ENCODE measurements at regions not wholly inside any gene's neighbourhood (a gene's known extent, or its start where the extent isn't known, plus 50 kb on each side); places are given as distances from the start of the nearest gene placed in this dataset.
"Not testable (repeated sequence)": the region's sequence is repeated elsewhere in the genome, so short reads cannot be mapped to it uniquely, and the experiment has no call there.

GRCh38 chr6:100228437-100228833, 234.4 kb upstream of the MCHR2 start:
- H3K79me1 ChIP-seq (replicated peaks; ENCODE audit: low read length, poor library complexity, severe bottlenecking): no peaks in the 10 kb centered on the region
- H3K4ac ChIP-seq (ENCODE audit: low read depth in 1 of 2, low read length in 2 of 2): no peak overlapping the region
- no peak overlapping the region for H2BK12ac ChIP-seq (ENCODE audit: low read length in 2 of 2)
- no peaks in the 10 kb centered on the region for H3K36me3 ChIP-seq (ENCODE audit: control insufficient read depth in 1 of 2, insufficient read depth in 2 of 2, low read depth in 1 of 2, low read length in 2 of 2)
- peak; percentile 25 for DNase-seq
- H2AFZ ChIP-seq (ENCODE audit: low read depth, low read length): no peak overlapping the region
- H3K18ac ChIP-seq (ENCODE audit: low read depth in 1 of 2, low read length in 2 of 2): no peak overlapping the region
- H3K4me3 ChIP-seq (ENCODE audit: insufficient read depth in 1 of 2, low read depth in 1 of 2, low read length in 2 of 2): peak overlapping the region in 1 of 2 experiments; percentile 49
- no peak overlapping the region for H3K14ac ChIP-seq (ENCODE audit: low read length in 2 of 2)
- WGBS: 47% methylated on average over 6 of the region's 8 CpGs
- H2BK5ac ChIP-seq (ENCODE audit: low read depth, low read length, poor library complexity, severe bottlenecking): no peak overlapping the region
- H3K27me3 ChIP-seq (ENCODE audit: control insufficient read depth in 1 of 2, insufficient read depth in 1 of 2, low read length in 2 of 2): no peaks in the 10 kb centered on the region
- H3K4me1 ChIP-seq (ENCODE audit: control insufficient read depth, insufficient read depth, low read depth, low read length): no peaks in the 10 kb centered on the region
- no peak overlapping the region for H4K91ac ChIP-seq (ENCODE audit: low read length)
- H2BK120ac ChIP-seq (ENCODE audit: low read depth, low read length): no peak overlapping the region
- H3K23ac ChIP-seq (ENCODE audit: low read length in 2 of 2): no peak overlapping the region
- no peaks in the 10 kb centered on the region for H3K9me3 ChIP-seq (ENCODE audit: control insufficient read depth, low read length)
- H2BK15ac ChIP-seq (ENCODE audit: low read depth, poor library complexity, severe bottlenecking): no peak overlapping the region
- H3K27ac ChIP-seq (ENCODE audit: low read length, poor library complexity, severe bottlenecking): peak overlapping the region; percentile 58
- peak overlapping the region; percentile 93 for H3K4me2 ChIP-seq (ENCODE audit: low read length, poor library complexity, severe bottlenecking)
- no peak overlapping the region for H2AK5ac ChIP-seq (ENCODE audit: low read length, severe bottlenecking)
- no peak overlapping the region for H4K8ac ChIP-seq (ENCODE audit: low read length)
- peak overlapping the region; percentile 87 for H3K9ac ChIP-seq (ENCODE audit: low read length)

GRCh38 chr6:100226811-100227210, 232.8 kb upstream of the MCHR2 start:
- no peaks in the 10 kb centered on the region for H3K79me1 ChIP-seq (replicated peaks; ENCODE audit: low read length, poor library complexity, severe bottlenecking)
- WGBS: 88% methylated on average over 1 of the region's 3 CpGs
- no peak overlapping the region for H2BK5ac ChIP-seq (ENCODE audit: low read depth, low read length, poor library complexity, severe bottlenecking)

GRCh38 chr6:100223952-100224351, 229.9 kb upstream of the MCHR2 start:
- not testable (repeated sequence) for H3K4me3 ChIP-seq (ENCODE audit: insufficient read depth in 1 of 2, low read depth in 1 of 2, low read length in 2 of 2); H3K4ac ChIP-seq (ENCODE audit: low read depth in 1 of 2, low read length in 2 of 2); H3K4me1 ChIP-seq (ENCODE audit: control insufficient read depth, insufficient read depth, low read depth, low read length); H3K27ac ChIP-seq (ENCODE audit: low read length, poor library complexity, severe bottlenecking); H2AK5ac ChIP-seq (ENCODE audit: low read length, severe bottlenecking); H2AFZ ChIP-seq (ENCODE audit: low read depth, low read length); H4K91ac ChIP-seq (ENCODE audit: low read length); H2BK5ac ChIP-seq (ENCODE audit: low read depth, low read length, poor library complexity, severe bottlenecking); H3K14ac ChIP-seq (ENCODE audit: low read length in 2 of 2); H3K9me3 ChIP-seq (ENCODE audit: control insufficient read depth, low read length); DNase-seq; H3K27me3 ChIP-seq (ENCODE audit: control insufficient read depth in 1 of 2, insufficient read depth in 1 of 2, low read length in 2 of 2); H3K79me1 ChIP-seq (replicated peaks; ENCODE audit: low read length, poor library complexity, severe bottlenecking); H2BK120ac ChIP-seq (ENCODE audit: low read depth, low read length); H3K18ac ChIP-seq (ENCODE audit: low read depth in 1 of 2, low read length in 2 of 2); H3K9ac ChIP-seq (ENCODE audit: low read length); H2BK12ac ChIP-seq (ENCODE audit: low read length in 2 of 2); H4K8ac ChIP-seq (ENCODE audit: low read length); H2BK15ac ChIP-seq (ENCODE audit: low read depth, poor library complexity, severe bottlenecking); H3K4me2 ChIP-seq (ENCODE audit: low read length, poor library complexity, severe bottlenecking); H3K23ac ChIP-seq (ENCODE audit: low read length in 2 of 2); H3K36me3 ChIP-seq (ENCODE audit: control insufficient read depth in 1 of 2, insufficient read depth in 2 of 2, low read depth in 1 of 2, low read length in 2 of 2)
- no CpG with 5 or more reads among the region's 1 CpG for WGBS

More at GRCh38 chr6:100226811-100227210, 232.8 kb upstream of the MCHR2 start:
- no peaks in the 10 kb centered on the region for H3K9me3 ChIP-seq (ENCODE audit: control insufficient read depth, low read length)
- DNase-seq: no peak
- no peaks in the 10 kb centered on the region for H3K36me3 ChIP-seq (ENCODE audit: control insufficient read depth in 1 of 2, insufficient read depth in 2 of 2, low read depth in 1 of 2, low read length in 2 of 2)
- H3K27ac ChIP-seq (ENCODE audit: low read length, poor library complexity, severe bottlenecking): no peak overlapping the region
- H3K18ac ChIP-seq (ENCODE audit: low read depth in 1 of 2, low read length in 2 of 2): no peak overlapping the region
- H3K4me2 ChIP-seq (ENCODE audit: low read length, poor library complexity, severe bottlenecking): no peak overlapping the region
- H4K8ac ChIP-seq (ENCODE audit: low read length): no peak overlapping the region
- no peak overlapping the region for H3K4ac ChIP-seq (ENCODE audit: low read depth in 1 of 2, low read length in 2 of 2)
- no peaks in the 10 kb centered on the region for H3K27me3 ChIP-seq (ENCODE audit: control insufficient read depth in 1 of 2, insufficient read depth in 1 of 2, low read length in 2 of 2)
- no peak overlapping the region for H2AFZ ChIP-seq (ENCODE audit: low read depth, low read length)
- no peak overlapping the region for H4K91ac ChIP-seq (ENCODE audit: low read length)
- no peak overlapping the region for H2BK120ac ChIP-seq (ENCODE audit: low read depth, low read length)
- no peak overlapping the region for H3K9ac ChIP-seq (ENCODE audit: low read length)
- H3K4me3 ChIP-seq (ENCODE audit: insufficient read depth in 1 of 2, low read depth in 1 of 2, low read length in 2 of 2): no peak overlapping the region
- no peaks in the 10 kb centered on the region for H3K4me1 ChIP-seq (ENCODE audit: control insufficient read depth, insufficient read depth, low read depth, low read length)
- H2AK5ac ChIP-seq (ENCODE audit: low read length, severe bottlenecking): no peak overlapping the region
- no peak overlapping the region for H2BK15ac ChIP-seq (ENCODE audit: low read depth, poor library complexity, severe bottlenecking)
- H3K23ac ChIP-seq (ENCODE audit: low read length in 2 of 2): no peak overlapping the region
- no peak overlapping the region for H2BK12ac ChIP-seq (ENCODE audit: low read length in 2 of 2)
- no peak overlapping the region for H3K14ac ChIP-seq (ENCODE audit: low read length in 2 of 2)

GRCh38 chr6:100220543-100220942, 226.5 kb upstream of the MCHR2 start:
- no peak for DNase-seq
- Histone ChIP-seq H3K27ac (ENCODE audit: low read length, poor library complexity, severe bottlenecking) (no peak overlapping the region), H3K36me3 (ENCODE audit: control insufficient read depth in 1 of 2, insufficient read depth in 2 of 2, low read depth in 1 of 2, low read length in 2 of 2) (no peaks in the 10 kb centered on the region), H3K4me2 (ENCODE audit: low read length, poor library complexity, severe bottlenecking) (no peak overlapping the region), H3K4me3 (ENCODE audit: insufficient read depth in 1 of 2, low read depth in 1 of 2, low read length in 2 of 2) (no peak overlapping the region), H2AFZ (ENCODE audit: low read depth, low read length) (no peak overlapping the region), H4K8ac (ENCODE audit: low read length) (no peak overlapping the region), H3K79me1 (replicated peaks; ENCODE audit: low read length, poor library complexity, severe bottlenecking) (no peaks in the 10 kb centered on the region), H2BK5ac (ENCODE audit: low read depth, low read length, poor library complexity, severe bottlenecking) (no peak overlapping the region), H2BK15ac (ENCODE audit: low read depth, poor library complexity, severe bottlenecking) (no peak overlapping the region), H3K4me1 (ENCODE audit: control insufficient read depth, insufficient read depth, low read depth, low read length) (no peaks in the 10 kb centered on the region), H4K91ac (ENCODE audit: low read length) (no peak overlapping the region), H2BK120ac (ENCODE audit: low read depth, low read length) (no peak overlapping the region), H2BK12ac (ENCODE audit: low read length in 2 of 2) (no peak overlapping the region), H3K9me3 (ENCODE audit: control insufficient read depth, low read length) (no peaks in the 10 kb centered on the region), H3K23ac (ENCODE audit: low read length in 2 of 2) (no peak overlapping the region), H3K9ac (ENCODE audit: low read length) (no peak overlapping the region), H3K4ac (ENCODE audit: low read depth in 1 of 2, low read length in 2 of 2) (no peak overlapping the region), H2AK5ac (ENCODE audit: low read length, severe bottlenecking) (no peak overlapping the region), H3K27me3 (ENCODE audit: control insufficient read depth in 1 of 2, insufficient read depth in 1 of 2, low read length in 2 of 2) (no peaks in the 10 kb centered on the region), H3K18ac (ENCODE audit: low read depth in 1 of 2, low read length in 2 of 2) (no peak overlapping the region), H3K14ac (ENCODE audit: low read length in 2 of 2) (no peak overlapping the region)
- 73% methylated on average over 4 of the region's 4 CpGs for WGBS
